Stimulated activated CD4-positive, alpha-beta T cell treated with anti-CD3 and anti-CD28 coated beads, Interleukin-2, amount 100 ng/mL, for 48 hours (primary cell): ENCODE measurements at regions not wholly inside any gene's neighbourhood (a gene's known extent, or its start where the extent isn't known, plus 50 kb on each side); places are given as distances from the start of the nearest gene placed in this dataset.

ENCODE experiments used
- DNase-seq, 2 donors: peaks; one replicate each; pipeline ENCODE4 v3.0.0-alpha.2; 2020

- DNase-seq = no peak
These were observed 1124.2 kb downstream of the SLITRK1 start for GRCh38 chr13:82758044-82758443.

- no peak for DNase-seq
These were observed 1131.1 kb downstream of the SLITRK1 start for GRCh38 chr13:82751206-82751605.

GRCh38 chr13:82749551-82749950 lies 1132.7 kb downstream of the SLITRK1 start:
- no peak for DNase-seq

GRCh38 chr13:82747958-82748357 lies 1134.3 kb downstream of the SLITRK1 start:
- no peak for DNase-seq

- DNase-seq = no peak
These were observed 1135.0 kb downstream of the SLITRK1 start for GRCh38 chr13:82747291-82747690.

- no peak for DNase-seq
These were observed 1141.8 kb downstream of the SLITRK1 start for GRCh38 chr13:82740442-82740841.

- DNase-seq = no peak
These were observed 1142.4 kb downstream of the SLITRK1 start for GRCh38 chr13:82739881-82740280.

- DNase-seq = no peak
These were observed 1152.9 kb downstream of the SLITRK1 start for GRCh38 chr13:82729401-82729800.

- DNase-seq = no peak
These were observed 1161.3 kb downstream of the SLITRK1 start for GRCh38 chr13:82720986-82721385.

GRCh38 chr13:82719987-82720386 lies 1162.3 kb downstream of the SLITRK1 start:
- no peak for DNase-seq

- no peak for DNase-seq
These were observed 1165.0 kb downstream of the SLITRK1 start for GRCh38 chr13:82717249-82717648.

- DNase-seq = no peak
These were observed 1168.4 kb downstream of the SLITRK1 start for GRCh38 chr13:82713687-82714405.

GRCh38 chr13:82702513-82702912 lies 1179.8 kb downstream of the SLITRK1 start:
- no peak for DNase-seq

GRCh38 chr13:82701020-82701419 lies 1181.3 kb downstream of the SLITRK1 start:
- no peak for DNase-seq

GRCh38 chr13:82698941-82699340 lies 1183.3 kb downstream of the SLITRK1 start:
- no peak for DNase-seq

- DNase-seq = no peak
These were observed 1183.9 kb downstream of the SLITRK1 start for GRCh38 chr13:82698383-82698782.

GRCh38 chr13:82693607-82694006 lies 1188.7 kb downstream of the SLITRK1 start:
- DNase-seq = no peak

GRCh38 chr13:82688400-82688994 lies 1193.8 kb downstream of the SLITRK1 start:
- DNase-seq = no peak

GRCh38 chr13:82687884-82688283 lies 1194.4 kb downstream of the SLITRK1 start:
- no peak for DNase-seq

GRCh38 chr13:82681535-82681934 lies 1200.7 kb downstream of the SLITRK1 start:
- DNase-seq = no peak

GRCh38 chr13:82678052-82678451 lies 1204.2 kb downstream of the SLITRK1 start:
- no peak for DNase-seq

GRCh38 chr13:82675024-82675423 lies 1207.2 kb downstream of the SLITRK1 start:
- no peak for DNase-seq

GRCh38 chr13:82674546-82674945 lies 1207.7 kb downstream of the SLITRK1 start:
- DNase-seq = no peak

GRCh38 chr13:82672248-82672647 lies 1210.0 kb downstream of the SLITRK1 start:
- DNase-seq = no peak

GRCh38 chr13:82664183-82664582 lies 1218.1 kb downstream of the SLITRK1 start:
- DNase-seq = no peak
